GM18858 (cell line): ENCODE measurements at regions not wholly inside any gene's neighbourhood (a gene's known extent, or its start where the extent isn't known, plus 50 kb on each side); places are given as distances from the start of the nearest gene placed in this dataset.
"Not testable (repeated sequence)": the region's sequence is repeated elsewhere in the genome, so short reads cannot be mapped to it uniquely, and the experiment has no call there.

ENCODE experiments used
- ATAC-seq: cut with Tn5 transposase; IDR thresholded peaks from one replicate; pipeline ENCODE4 v1.9.1; 2021; ENCODE audit not compliant: unreplicated experiment

GRCh38 chr7:51973939-51974338, 657.3 kb upstream of the COBL start:
- no peak for ATAC-seq

- ATAC-seq, result no peak
These were observed 656.5 kb upstream of the COBL start for GRCh38 chr7:51973071-51973470.

- ATAC-seq, result no peak
These were observed 654.5 kb upstream of the COBL start for GRCh38 chr7:51970961-51971665.

- no peak for ATAC-seq
These were observed 651.9 kb upstream of the COBL start for GRCh38 chr7:51968461-51968860.

GRCh38 chr7:51965454-51965853, 648.8 kb upstream of the COBL start:
- ATAC-seq, result no peak

GRCh38 chr7:51961804-51962203, 645.2 kb upstream of the COBL start:
- ATAC-seq, result no peak

- no peak for ATAC-seq
These were observed 634.2 kb upstream of the COBL start for GRCh38 chr7:51950813-51951212.

- ATAC-seq, result no peak
These were observed 633.4 kb upstream of the COBL start for GRCh38 chr7:51949726-51950644.

- ATAC-seq, result no peak
These were observed 614.2 kb upstream of the COBL start for GRCh38 chr7:51930834-51931233.

- no peak for ATAC-seq
These were observed 613.2 kb upstream of the COBL start for GRCh38 chr7:51929818-51930217.

- no peak for ATAC-seq
These were observed 611.1 kb upstream of the COBL start for GRCh38 chr7:51927738-51928137.

- no peak for ATAC-seq
These were observed 602.0 kb upstream of the COBL start for GRCh38 chr7:51918581-51918980.

- no peak for ATAC-seq
These were observed 584.9 kb upstream of the COBL start for GRCh38 chr7:51901489-51901840.

GRCh38 chr7:51900755-51901488, 584.3 kb upstream of the COBL start:
- ATAC-seq, result not testable (repeated sequence)

GRCh38 chr7:51899611-51900010, 583.0 kb upstream of the COBL start:
- no peak for ATAC-seq

- ATAC-seq, result no peak
These were observed 565.8 kb upstream of the COBL start for GRCh38 chr7:51882412-51882811.

- ATAC-seq, result no peak
These were observed 564.7 kb upstream of the COBL start for GRCh38 chr7:51881309-51881708.

- no peak for ATAC-seq
These were observed 562.3 kb upstream of the COBL start for GRCh38 chr7:51878865-51879264.

GRCh38 chr7:51869452-51869851, 552.8 kb upstream of the COBL start:
- ATAC-seq, result no peak

GRCh38 chr7:51867117-51867516, 550.5 kb upstream of the COBL start:
- ATAC-seq, result no peak

- ATAC-seq, result no peak
These were observed 543.7 kb upstream of the COBL start for GRCh38 chr7:51860305-51860704.

- no peak for ATAC-seq
These were observed 533.5 kb upstream of the COBL start for GRCh38 chr7:51850126-51850525.
